Posterior vena cava (tissue), 2 donors: ENCODE measurements at regions not wholly inside any gene's neighbourhood (a gene's known extent, or its start where the extent isn't known, plus 50 kb on each side); places are given as distances from the start of the nearest gene placed in this dataset.
"Not testable (repeated sequence)": the region's sequence is repeated elsewhere in the genome, so short reads cannot be mapped to it uniquely, and the experiment has no call there.

Source experiments
- DNase-seq: peaks from one replicate; pipeline ENCODE4 v3.0.0-alpha.2; 2020; ENCODE audit warnings: low spot score
- intact Hi-C, 2 donors: fragments of 100-400 bp; cut with DNase I; formaldehyde crosslinking; loops; one replicate each; pipeline versions ENCODE4 v1.14.1 to v1.14.2; 2022 to 2023
- donor health status: DM: yes; HTN: yes; CAD: no.
- donor health status: DM: yes; HTN: yes; CAD: no.

GRCh38 chr20:19864130-19864529 lies 106.1 kb downstream of the RIN2 start:
- intact Hi-C loops, result no loop called here
- no peak for DNase-seq

GRCh38 chr20:19866070-19866469 lies 108.0 kb downstream of the RIN2 start:
- intact Hi-C loops, result no loop called here
- no peak for DNase-seq

DNA sequence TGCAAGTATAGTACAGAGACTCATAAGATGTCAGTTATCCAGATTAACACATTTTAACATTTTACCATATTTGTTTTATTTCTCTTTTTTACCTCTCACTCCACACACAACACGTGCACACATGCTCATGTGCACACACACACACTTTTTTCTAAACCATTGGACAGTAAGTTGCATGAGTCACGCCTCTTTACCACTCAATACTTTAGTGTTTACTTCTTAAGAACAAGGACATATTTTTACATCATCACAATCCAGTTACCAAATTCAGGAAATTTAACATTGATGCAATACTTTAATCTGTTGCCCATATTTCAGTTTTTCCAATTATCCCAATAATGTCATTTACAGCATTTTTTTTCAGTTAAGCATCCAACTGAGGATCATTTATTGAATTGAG lies 109.0 kb downstream of the RIN2 start:
- intact Hi-C loops, result no loop called here
- DNase-seq, result no peak

GRCh38 chr20:19867940-19868371 lies 109.9 kb downstream of the RIN2 start:
- intact Hi-C loops, result no loop called here
- DNase-seq, result peak; percentile 83

DNA sequence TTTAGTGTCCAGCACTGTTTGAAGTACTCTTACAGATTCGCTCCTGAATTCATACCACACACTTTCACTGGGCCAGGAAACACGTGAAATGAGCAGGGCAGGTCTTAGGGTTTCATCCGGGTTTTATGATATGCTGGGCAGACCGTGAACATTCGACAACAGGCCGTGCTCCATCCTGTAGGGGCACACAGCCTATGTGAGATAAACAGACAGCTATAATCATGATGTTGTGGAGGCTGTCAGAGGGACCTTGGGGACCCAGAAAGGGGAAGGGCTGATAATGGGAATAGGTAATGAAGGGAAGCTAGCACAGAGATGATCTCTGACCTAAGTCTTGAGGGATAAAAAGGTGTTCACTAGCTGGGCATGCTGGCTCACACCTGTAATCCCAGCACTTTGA lies 110.4 kb downstream of the RIN2 start:
- intact Hi-C loops, result no loop called here

GRCh38 chr20:19872001-19872400 lies 113.9 kb downstream of the RIN2 start:
- DNase-seq, result no peak

More for the DNA sequence above, 110.4 kb downstream of the RIN2 start:
- no peak for DNase-seq

GRCh38 chr20:19874040-19874727 lies 116.1 kb downstream of the RIN2 start:
- intact Hi-C loops, result no loop called here

More at GRCh38 chr20:19872001-19872400, 113.9 kb downstream of the RIN2 start:
- intact Hi-C loops, result no loop called here

GRCh38 chr20:19875376-19876221 lies 117.5 kb downstream of the RIN2 start:
- intact Hi-C loops, result no loop called here
- no peak for DNase-seq

More at GRCh38 chr20:19874040-19874727, 116.1 kb downstream of the RIN2 start:
- no peak for DNase-seq

DNA sequence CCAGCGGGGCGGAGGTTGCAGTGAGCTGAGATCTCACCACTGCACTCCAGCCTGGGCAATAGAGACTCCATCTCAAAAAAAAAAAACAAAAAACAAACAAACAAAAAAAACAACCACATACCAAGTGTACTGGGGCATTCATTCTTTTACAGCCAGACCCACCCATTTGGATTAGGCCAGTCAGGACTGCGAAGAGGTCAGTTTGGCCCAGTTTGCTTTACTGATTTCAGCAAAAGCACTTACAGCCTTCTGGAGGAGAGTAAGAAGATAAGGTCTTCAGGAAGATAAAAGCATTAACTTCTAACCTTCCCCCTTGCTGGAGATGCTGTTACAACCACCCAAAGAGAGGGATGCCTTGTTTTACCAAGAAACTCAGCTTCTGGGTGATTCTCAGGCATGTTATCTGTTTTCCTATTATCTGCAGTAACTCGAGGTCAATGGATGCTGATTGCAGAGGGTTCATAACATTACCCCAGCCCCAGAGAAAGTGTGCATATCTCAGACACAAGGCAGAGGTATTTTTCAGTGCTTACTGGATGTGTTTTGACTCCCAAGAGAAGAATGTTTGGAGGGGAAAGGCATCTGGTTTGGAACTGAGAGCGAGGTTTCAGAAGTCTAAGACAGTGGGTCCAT lies 118.9 kb downstream of the RIN2 start:
- intact Hi-C loops, result no loop called here

GRCh38 chr20:19879874-19880255 lies 121.8 kb downstream of the RIN2 start:
- intact Hi-C loops, result loop anchor here in 1 of 2 donors (10.0 kb wide), 1 partner anchor 95 kb away; no protein-coding TSS in a partner anchor
- DNase-seq, result not testable (repeated sequence)

More for the DNA sequence above, 118.9 kb downstream of the RIN2 start:
- DNase-seq, result no peak

- intact Hi-C loops, result loop anchor here in 1 of 2 donors (10.0 kb wide), 1 partner anchor 96 kb away; no protein-coding TSS in a partner anchor
Observed at GRCh38 chr20:19880256-19881079, 122.4 kb downstream of the RIN2 start.

DNA sequence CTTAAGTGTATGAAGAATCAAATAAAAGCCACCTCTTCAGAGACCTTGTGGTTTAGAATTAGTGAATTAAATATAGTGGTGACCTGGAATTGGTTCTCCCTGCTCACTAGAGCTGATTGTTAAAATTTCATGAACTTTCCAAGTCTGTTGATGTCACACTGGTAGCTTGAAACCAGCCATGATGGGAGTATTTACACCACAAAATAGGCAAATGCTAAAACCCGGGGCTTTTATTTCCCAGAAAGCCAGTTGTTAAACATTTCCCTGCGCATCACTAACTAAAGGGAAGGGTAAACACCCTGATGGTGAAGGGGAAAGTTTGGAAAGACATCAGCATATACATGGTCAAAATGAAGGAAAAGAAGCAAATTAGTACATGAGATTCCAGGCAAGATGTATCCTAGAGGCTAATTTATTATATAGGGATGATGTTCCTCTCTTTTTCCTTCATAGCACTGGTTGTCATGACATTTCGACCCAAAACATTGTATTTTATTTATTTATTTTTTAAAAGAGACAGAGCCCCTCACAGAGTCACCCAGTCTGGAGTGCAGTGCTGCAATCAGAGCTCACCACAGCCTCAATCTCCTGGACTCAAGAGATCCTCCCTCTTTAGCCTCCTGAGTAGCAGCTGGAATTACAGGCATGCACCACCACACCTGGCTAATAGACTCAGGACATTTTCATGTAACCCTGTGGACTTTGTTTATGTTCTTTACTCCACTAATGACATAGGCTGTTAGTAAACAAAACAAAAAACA lies 123.2 kb downstream of the RIN2 start:
- intact Hi-C loops, result loop anchor here in 1 of 2 donors (10.0 kb wide), 1 partner anchor 96 kb away; no protein-coding TSS in a partner anchor

More at GRCh38 chr20:19880256-19881079, 122.4 kb downstream of the RIN2 start:
- DNase-seq, result no peak

DNA sequence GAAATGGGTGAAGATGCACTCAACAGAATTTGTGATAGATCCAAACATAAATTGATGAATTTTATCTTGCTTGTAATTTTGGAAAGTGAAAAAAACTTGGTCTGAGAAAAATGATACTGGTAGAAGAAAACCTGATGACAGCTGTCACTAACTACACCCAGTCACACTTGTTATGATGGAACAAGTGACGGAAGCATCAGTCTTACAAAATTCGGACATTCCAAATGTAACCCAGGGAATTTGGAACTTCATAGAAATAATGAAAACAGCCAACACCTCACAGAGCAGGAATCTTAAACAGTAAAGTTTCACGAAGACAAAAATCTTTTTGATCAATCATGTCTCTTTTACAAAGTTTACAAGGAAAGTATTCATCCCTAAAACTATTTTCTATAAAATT lies 123.9 kb downstream of the RIN2 start:
- intact Hi-C loops, result loop anchor here in 1 of 2 donors (10.0 kb wide), 1 partner anchor 97 kb away; no protein-coding TSS in a partner anchor
- no peak for DNase-seq

More for the DNA sequence above, 123.2 kb downstream of the RIN2 start:
- no peak for DNase-seq

DNA sequence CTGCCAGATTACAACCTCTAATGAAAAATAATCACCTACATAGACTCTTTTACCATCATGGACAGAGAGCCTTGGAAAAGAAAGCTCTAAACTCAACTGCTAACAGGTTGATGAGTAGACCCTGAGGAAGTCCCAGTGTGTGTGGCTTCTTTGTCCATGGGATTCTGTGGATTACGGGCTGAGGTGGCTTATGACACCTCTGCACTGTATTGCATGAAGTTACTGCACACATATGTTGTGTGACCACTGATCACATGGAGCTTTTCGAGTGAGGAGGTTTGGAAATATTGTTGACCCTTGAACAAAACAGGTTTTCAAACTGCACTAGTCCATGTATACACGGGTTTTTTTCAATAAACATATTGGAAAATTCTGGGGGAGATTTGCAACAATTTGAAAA lies 124.4 kb downstream of the RIN2 start:
- DNase-seq, result no peak
- intact Hi-C loops, result loop anchor here in 1 of 2 donors (10.0 kb wide), 1 partner anchor 98 kb away; no protein-coding TSS in a partner anchor

GRCh38 chr20:19883501-19883900 lies 125.4 kb downstream of the RIN2 start:
- no peak for DNase-seq
- intact Hi-C loops, result loop anchor here in 1 of 2 donors (10.0 kb wide), 1 partner anchor 99 kb away; no protein-coding TSS in a partner anchor

- no peak for DNase-seq
- intact Hi-C loops, result loop anchor here in 1 of 2 donors (10.0 kb wide), 1 partner anchor 101 kb away; no protein-coding TSS in a partner anchor
Observed at GRCh38 chr20:19885594-19885938, 127.5 kb downstream of the RIN2 start.

DNA sequence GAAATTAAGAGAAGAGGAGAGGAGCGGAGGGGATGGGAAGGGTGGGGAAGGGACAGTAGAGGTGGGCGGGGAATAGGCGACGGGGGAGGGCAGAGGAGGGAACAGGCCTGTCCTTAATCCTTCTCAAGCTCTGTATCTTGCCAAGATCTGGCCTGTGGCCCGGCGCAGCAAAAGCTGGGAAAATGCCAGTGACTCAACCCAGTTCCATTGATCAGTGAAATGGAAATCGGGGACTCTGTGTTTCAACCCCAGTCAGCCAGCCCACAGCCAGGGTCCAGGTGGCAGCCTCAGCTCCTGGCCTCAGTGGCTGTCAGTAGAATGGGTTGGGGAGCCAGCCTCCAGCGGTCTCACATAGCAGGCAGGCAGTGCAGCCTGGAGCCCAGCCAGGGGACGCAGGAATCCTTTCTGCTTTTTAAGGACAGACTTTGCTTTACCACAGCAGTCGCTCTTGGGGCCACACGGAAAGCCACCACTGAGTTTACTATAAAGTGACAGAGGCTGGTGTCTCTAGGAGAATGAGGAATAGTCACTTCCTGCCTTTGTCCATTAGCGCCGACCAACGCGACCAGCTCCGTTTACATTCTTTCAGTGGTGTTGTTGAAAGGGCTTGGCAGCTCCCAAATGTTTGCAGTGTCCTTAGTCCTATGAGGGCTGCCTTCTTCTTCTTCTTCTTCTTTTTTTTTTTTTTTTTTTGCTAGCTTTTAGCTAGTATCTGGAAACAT lies 128.0 kb downstream of the RIN2 start:
- DNase-seq, result no peak
- intact Hi-C loops, result loop anchor here in 1 of 2 donors (10.0 kb wide), 1 partner anchor 101 kb away; no protein-coding TSS in a partner anchor
